Thyroid gland (tissue), 4 donors: ENCODE measurements at regions not wholly inside any gene's neighbourhood (a gene's known extent, or its start where the extent isn't known, plus 50 kb on each side); places are given as distances from the start of the nearest gene placed in this dataset.

Source experiments
- DNase-seq, 2 donors: peaks; one replicate each; pipeline ENCODE4 v3.0.0-alpha.2; 2019
- H3K27ac ChIP-seq, 3 donors: fragments of 200-600 bp; sonication (generic); 1 replicate in 2 of 3; 2 replicates in 1 of 3; pipeline ENCODE4 v1.5.1; 2016 to 2019; ENCODE audit warnings: mild to moderate bottlenecking in 1 of 3, moderate library complexity in 1 of 3
- H3K27me3 ChIP-seq: fragments of 200-600 bp; sonication (generic); one replicate; pipeline ENCODE4 v1.5.1; 2019
- H3K36me3 ChIP-seq, 2 donors: fragments of 200-600 bp; sonication (generic); one replicate each; pipeline ENCODE4 v1.5.1; 2016 to 2019
- H3K4me1 ChIP-seq, 2 donors: fragments of 200-600 bp; sonication (generic); one replicate each; pipeline ENCODE4 v1.5.1; 2017 to 2019
- H3K4me3 ChIP-seq, 3 donors: fragments of 200-600 bp; sonication (generic); replicated peaks in 1 of 3; 1 replicate in 2 of 3; 2 replicates in 1 of 3; pipeline ENCODE4 v1.5.1; 2016; ENCODE audit warnings: mild to moderate bottlenecking in 1 of 3
- H3K9me3 ChIP-seq: fragments of 200-600 bp; sonication (generic); one replicate; pipeline ENCODE4 v1.5.1; 2017
- POLR2A ChIP-seq, 2 donors: fragments of 450-650 bp; IDR thresholded peaks; one replicate each; pipeline ENCODE4 v1.6.1; 2017; ENCODE audit warnings: antibody characterized with exemption in 2 of 2, mild to moderate bottlenecking in 2 of 2, moderate library complexity in 1 of 2
- WGBS, 2 donors: methylation state at CpG; one replicate each; pipeline ENCODE4 v1.1.5; 2017; 5-methylcytosine and 5-hydroxymethylcytosine counted together
- intact Hi-C: fragments of 100-400 bp; cut with DNase I; formaldehyde crosslinking; loops from one replicate; pipeline ENCODE4 v1.15.1; 2023
- TF ChIP-seq, protein P1 (sequence below), 6 experiments: fragments of 200-600 bp in 3 of 6; fragments of 450-650 bp in 3 of 6; sonication (generic) in 3 of 6; IDR thresholded peaks; one replicate each; pipeline ENCODE4 v1.5.1; 2016 to 2019; ENCODE audit warnings: antibody characterized with exemption in 6 of 6, mild to moderate bottlenecking in 2 of 6, inconsistent platforms in 1 of 6, moderate library complexity in 1 of 6

DNA sequence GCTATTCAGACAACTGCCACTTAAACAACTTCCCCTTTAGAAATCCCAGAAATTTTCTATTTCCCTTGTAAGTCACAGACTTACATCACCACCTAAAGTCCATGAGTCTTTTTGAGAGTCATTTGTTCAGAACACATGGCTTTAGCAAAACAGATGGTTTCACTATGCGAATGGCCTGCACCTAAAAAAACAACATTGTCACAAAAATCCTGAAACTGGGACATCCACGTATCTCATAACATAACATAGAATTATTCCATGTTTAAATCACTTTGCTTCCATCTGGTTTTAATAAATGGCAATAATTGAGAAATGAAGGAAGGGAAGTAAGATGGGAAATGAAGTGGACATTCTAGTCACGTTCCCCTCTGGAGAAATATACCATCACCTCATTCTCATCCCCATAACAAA is 155.3 kb upstream of the EDNRA start:
- WGBS, 2 donors: 89 to 91% methylated on average over 3 of the region's 3 CpGs
- H3K4me1 ChIP-seq: no peaks in the 10 kb centered on the region
- DNase-seq: no peak
- TF ChIP-seq, protein P1, sequence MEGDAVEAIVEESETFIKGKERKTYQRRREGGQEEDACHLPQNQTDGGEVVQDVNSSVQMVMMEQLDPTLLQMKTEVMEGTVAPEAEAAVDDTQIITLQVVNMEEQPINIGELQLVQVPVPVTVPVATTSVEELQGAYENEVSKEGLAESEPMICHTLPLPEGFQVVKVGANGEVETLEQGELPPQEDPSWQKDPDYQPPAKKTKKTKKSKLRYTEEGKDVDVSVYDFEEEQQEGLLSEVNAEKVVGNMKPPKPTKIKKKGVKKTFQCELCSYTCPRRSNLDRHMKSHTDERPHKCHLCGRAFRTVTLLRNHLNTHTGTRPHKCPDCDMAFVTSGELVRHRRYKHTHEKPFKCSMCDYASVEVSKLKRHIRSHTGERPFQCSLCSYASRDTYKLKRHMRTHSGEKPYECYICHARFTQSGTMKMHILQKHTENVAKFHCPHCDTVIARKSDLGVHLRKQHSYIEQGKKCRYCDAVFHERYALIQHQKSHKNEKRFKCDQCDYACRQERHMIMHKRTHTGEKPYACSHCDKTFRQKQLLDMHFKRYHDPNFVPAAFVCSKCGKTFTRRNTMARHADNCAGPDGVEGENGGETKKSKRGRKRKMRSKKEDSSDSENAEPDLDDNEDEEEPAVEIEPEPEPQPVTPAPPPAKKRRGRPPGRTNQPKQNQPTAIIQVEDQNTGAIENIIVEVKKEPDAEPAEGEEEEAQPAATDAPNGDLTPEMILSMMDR (IDR thresholded peaks at IDR 0.05): no peak
- TF ChIP-seq POLR2A (IDR thresholded peaks at IDR 0.05): no peak
- intact Hi-C loops: no loop called here
- H3K9me3 ChIP-seq: no peaks in the 10 kb centered on the region
- H3K4me3 ChIP-seq: no peak overlapping the region
- H3K27me3 ChIP-seq: no peaks in the 10 kb centered on the region
- H3K36me3 ChIP-seq: no peaks in the 10 kb centered on the region
- H3K27ac ChIP-seq: no peak overlapping the region

DNA sequence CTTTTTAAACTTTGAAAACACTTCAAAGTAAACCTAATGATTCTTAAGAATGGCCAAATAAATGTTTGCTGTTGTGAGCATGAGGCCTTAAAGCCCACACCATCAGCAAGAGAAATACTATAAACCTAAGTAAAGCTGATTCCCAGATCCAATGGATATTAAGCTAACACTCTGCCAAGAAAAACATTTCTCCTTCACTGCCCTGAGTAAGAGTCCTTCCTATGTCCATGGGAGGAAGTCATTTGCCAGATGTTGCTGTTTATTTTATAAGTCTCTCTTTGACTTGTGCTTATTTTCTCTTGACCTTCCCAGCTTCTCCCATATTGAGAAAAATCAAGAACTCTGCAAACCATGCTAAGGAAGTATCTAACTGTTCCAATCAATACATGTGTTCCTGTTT is 154.3 kb upstream of the EDNRA start:
- H3K36me3 ChIP-seq: no peaks in the 10 kb centered on the region
- no peaks in the 10 kb centered on the region for H3K9me3 ChIP-seq
- no peak overlapping the region for H3K27ac ChIP-seq
- H3K4me3 ChIP-seq: no peak overlapping the region
- H3K4me1 ChIP-seq: no peaks in the 10 kb centered on the region
- no peak for DNase-seq
- intact Hi-C loops: no loop called here
- TF ChIP-seq POLR2A (IDR thresholded peaks at IDR 0.05): no peak
- TF ChIP-seq, protein P1 (IDR thresholded peaks at IDR 0.05): no peak
- H3K27me3 ChIP-seq: no peaks in the 10 kb centered on the region

- H3K4me3 ChIP-seq: no peak overlapping the region
- WGBS, 2 donors: 78 to 82% methylated on average over 2 of the region's 2 CpGs
- H3K27ac ChIP-seq: no peak overlapping the region
- intact Hi-C loops: no loop called here
- H3K4me1 ChIP-seq: no peaks in the 10 kb centered on the region
- no peaks in the 10 kb centered on the region for H3K27me3 ChIP-seq
- no peaks in the 10 kb centered on the region for H3K36me3 ChIP-seq
- TF ChIP-seq, protein P1 (IDR thresholded peaks at IDR 0.05): no peak
- TF ChIP-seq POLR2A (IDR thresholded peaks at IDR 0.05): no peak
- H3K9me3 ChIP-seq: no peaks in the 10 kb centered on the region
- no peak for DNase-seq
Observed at GRCh38 chr4:147327322-147327721, 153.6 kb upstream of the EDNRA start.

- H3K27ac ChIP-seq: no peak overlapping the region
- no peak overlapping the region for H3K4me3 ChIP-seq
- no peaks in the 10 kb centered on the region for H3K27me3 ChIP-seq
- H3K36me3 ChIP-seq: no peaks in the 10 kb centered on the region
- TF ChIP-seq, protein P1 (IDR thresholded peaks at IDR 0.05): no peak
- no peak for TF ChIP-seq POLR2A (IDR thresholded peaks at IDR 0.05)
- no peaks in the 10 kb centered on the region for H3K9me3 ChIP-seq
- 93 to 97% methylated on average over 2 of the region's 2 CpGs for WGBS, 2 donors
- no peak for DNase-seq
- intact Hi-C loops: no loop called here
- no peaks in the 10 kb centered on the region for H3K4me1 ChIP-seq
Observed at GRCh38 chr4:147328189-147328588, 152.7 kb upstream of the EDNRA start.

- H3K27me3 ChIP-seq: no peaks in the 10 kb centered on the region
- intact Hi-C loops: no loop called here
- no peak for DNase-seq
- H3K4me3 ChIP-seq: no peak overlapping the region
- no peaks in the 10 kb centered on the region for H3K4me1 ChIP-seq
- no peaks in the 10 kb centered on the region for H3K9me3 ChIP-seq
- no peak for TF ChIP-seq POLR2A (IDR thresholded peaks at IDR 0.05)
- TF ChIP-seq, protein P1 (IDR thresholded peaks at IDR 0.05): no peak
- 88 to 91% methylated on average over 8 of the region's 8 CpGs for WGBS, 2 donors
- H3K27ac ChIP-seq: no peak overlapping the region
- no peaks in the 10 kb centered on the region for H3K36me3 ChIP-seq
Observed at GRCh38 chr4:147328756-147329446, 152.0 kb upstream of the EDNRA start.
